Common myeloid progenitor, CD34-positive (primary cell): ENCODE measurements at regions not wholly inside any gene's neighbourhood (a gene's known extent, or its start where the extent isn't known, plus 50 kb on each side); places are given as distances from the start of the nearest gene placed in this dataset.

Source experiments
- CTCF ChIA-PET: fragments of 350-600 bp; sonication (Branson Sonifier 250); formaldehyde crosslinking; loops from one replicate; lab custom pipeline; 2021; ENCODE audit warnings: antibody characterized with exemption; lab: Charles Lee
- POLR2A ChIA-PET: fragments of 350-600 bp; sonication (Branson Sonifier 250); formaldehyde crosslinking; loops from one replicate; lab custom pipeline; 2021; ENCODE audit warnings: antibody characterized with exemption; lab: Charles Lee
- DNase-seq, 3 donors: peaks; one replicate each; pipeline versions ENCODE4 v3.0.0 to v3.0.0-alpha.2; 2013
- H3K27ac ChIP-seq, 2 experiments: 1 replicate in 1 of 2; 2 replicates in 1 of 2; pipeline ENCODE4 v1.7.0; 2013; ENCODE audit warnings: inconsistent platforms in 2 of 2, low read length in 2 of 2, mild to moderate bottlenecking in 2 of 2, low read depth in 1 of 2, moderate library complexity in 1 of 2; ENCODE audit not compliant: severe bottlenecking in 2 of 2, insufficient read depth in 1 of 2, poor library complexity in 1 of 2
- H3K27me3 ChIP-seq, 5 experiments: replicated peaks in 2 of 5; 1 replicate in 3 of 5; 2 replicates in 2 of 5; pipeline versions ENCODE4 v1.6.1 to v1.7.0; 2013; ENCODE audit warnings: low read length in 4 of 5, mild to moderate bottlenecking in 2 of 5, moderate library complexity in 2 of 5, inconsistent platforms in 1 of 5; ENCODE audit not compliant: insufficient read depth in 5 of 5, control insufficient read depth in 4 of 5
- H3K36me3 ChIP-seq, 4 experiments: 1 replicate in 2 of 4; 2 replicates in 2 of 4; pipeline versions ENCODE4 v1.6.1 to v1.7.0; 2013; ENCODE audit warnings: low read length in 3 of 4, control low read depth in 1 of 4, mild to moderate bottlenecking in 1 of 4; ENCODE audit not compliant: control insufficient read depth in 4 of 4, insufficient read depth in 4 of 4
- H3K4me1 ChIP-seq, 4 experiments: 1 replicate in 3 of 4; 2 replicates in 1 of 4; pipeline versions ENCODE4 v1.6.1 to v1.7.1; 2013; ENCODE audit warnings: low read length in 3 of 4, mild to moderate bottlenecking in 3 of 4, control low read depth in 1 of 4, inconsistent platforms in 1 of 4, moderate library complexity in 1 of 4; ENCODE audit not compliant: control insufficient read depth in 4 of 4, insufficient read depth in 4 of 4; ENCODE audit errors: control extremely low read depth in 1 of 4
- H3K4me3 ChIP-seq, 7 experiments: 1 replicate in 4 of 7; 2 replicates in 3 of 7; pipeline versions ENCODE4 v1.5.1 to v1.7.0; 2013; ENCODE audit warnings: mild to moderate bottlenecking in 7 of 7, low read length in 6 of 7, moderate library complexity in 6 of 7, inconsistent platforms in 2 of 7, low read depth in 2 of 7, control low read depth in 1 of 7; ENCODE audit not compliant: insufficient read depth in 4 of 7, control insufficient read depth in 1 of 7; ENCODE audit errors: extremely low read depth in 1 of 7
- H3K9me3 ChIP-seq, 5 experiments: 1 replicate in 4 of 5; 2 replicates in 1 of 5; pipeline versions ENCODE4 v1.6.1 to v1.7.1; 2013; ENCODE audit warnings: low read length in 4 of 5, mild to moderate bottlenecking in 2 of 5, inconsistent platforms in 1 of 5, low read depth in 1 of 5, moderate library complexity in 1 of 5; ENCODE audit not compliant: control insufficient read depth in 4 of 5, insufficient read depth in 2 of 5; ENCODE audit errors: control extremely low read depth in 1 of 5
- WGBS: methylation state at CpG from one replicate; pipeline ENCODE4 v1.1.5; 2013; ENCODE audit not compliant: insufficient coverage; 5-methylcytosine and 5-hydroxymethylcytosine counted together

- DNase-seq, result no peak
- no peaks in the 10 kb centered on the region for H3K27me3 ChIP-seq
- H3K36me3 ChIP-seq, result no peaks in the 10 kb centered on the region
- H3K4me1 ChIP-seq, result no peaks in the 10 kb centered on the region
- H3K27ac ChIP-seq, result no peak overlapping the region
- ChIA-PET CTCF (no interaction called here), POLR2A (no interaction called here)
- peaks cover 0 to 4% (median 0%) of the 10 kb centered on the region in 5 experiments for H3K9me3 ChIP-seq
- no peak overlapping the region for H3K4me3 ChIP-seq
Observed at GRCh38 chr18:28714498-28714897, 537.6 kb upstream of the CDH2 start.

GRCh38 chr18:28712796-28713425 lies 536.0 kb upstream of the CDH2 start:
- 83% methylated on average over 2 of the region's 4 CpGs for WGBS
- POLR2A ChIA-PET, result no interaction called here
- CTCF ChIA-PET, result interaction anchor here (1.2 kb wide), 1 partner anchor 13 kb away, joined by 3 read pairs; no protein-coding TSS in a partner anchor
- Histone ChIP-seq H3K9me3 (peaks cover 0 to 4% (median 0%) of the 10 kb centered on the region in 5 experiments), H3K27me3 (no peaks in the 10 kb centered on the region), H3K27ac (no peak overlapping the region), H3K4me1 (no peaks in the 10 kb centered on the region), H3K4me3 (no peak overlapping the region), H3K36me3 (no peaks in the 10 kb centered on the region)
- no peak for DNase-seq

- H3K4me3 ChIP-seq, result no peak overlapping the region
- H3K36me3 ChIP-seq, result no peaks in the 10 kb centered on the region
- H3K27me3 ChIP-seq, result no peaks in the 10 kb centered on the region
- H3K9me3 ChIP-seq, result peaks cover 0 to 2% (median 0%) of the 10 kb centered on the region in 5 experiments
- H3K4me1 ChIP-seq, result no peaks in the 10 kb centered on the region
- 83% methylated on average over 1 of the region's 1 CpG for WGBS
- ChIA-PET CTCF (interaction anchor here (1.2 kb wide), 1 partner anchor 12 kb away, joined by 3 read pairs; no protein-coding TSS in a partner anchor), POLR2A (no interaction called here)
- H3K27ac ChIP-seq, result no peak overlapping the region
- DNase-seq, result no peak
Observed at GRCh38 chr18:28712172-28712571, 535.2 kb upstream of the CDH2 start.

- no peaks in the 10 kb centered on the region for H3K27me3 ChIP-seq
- no peaks in the 10 kb centered on the region for H3K36me3 ChIP-seq
- ChIA-PET POLR2A (no interaction called here), CTCF (no interaction called here)
- WGBS, result no CpG with 5 or more reads among the region's 1 CpG
- no peak for DNase-seq
- H3K27ac ChIP-seq, result no peak overlapping the region
- no peaks in the 10 kb centered on the region for H3K4me1 ChIP-seq
- H3K4me3 ChIP-seq, result no peak overlapping the region
- H3K9me3 ChIP-seq, result no peaks in the 10 kb centered on the region
Observed at GRCh38 chr18:28711096-28711495, 534.2 kb upstream of the CDH2 start.

- Histone ChIP-seq H3K27me3 (no peaks in the 10 kb centered on the region), H3K4me3 (no peak overlapping the region), H3K27ac (no peak overlapping the region), H3K9me3 (no peaks in the 10 kb centered on the region), H3K36me3 (no peaks in the 10 kb centered on the region), H3K4me1 (no peaks in the 10 kb centered on the region)
- no peak for DNase-seq
- 88% methylated on average over 3 of the region's 4 CpGs for WGBS
- ChIA-PET CTCF (interaction anchor here (0.9 kb wide), 1 partner anchor 1268 kb away, joined by 3 read pairs; no protein-coding TSS in a partner anchor), POLR2A (no interaction called here)
Observed at GRCh38 chr18:28707006-28707405, 530.1 kb upstream of the CDH2 start.

- H3K27ac ChIP-seq, result no peak overlapping the region
- ChIA-PET CTCF (interaction anchor here (0.9 kb wide), 1 partner anchor 1267 kb away, joined by 3 read pairs; no protein-coding TSS in a partner anchor), POLR2A (no interaction called here)
- no peak for DNase-seq
- no peak overlapping the region for H3K4me3 ChIP-seq
- no peaks in the 10 kb centered on the region for H3K27me3 ChIP-seq
- H3K9me3 ChIP-seq, result no peaks in the 10 kb centered on the region
- 97% methylated on average over 3 of the region's 4 CpGs for WGBS
- H3K4me1 ChIP-seq, result no peaks in the 10 kb centered on the region
- H3K36me3 ChIP-seq, result no peaks in the 10 kb centered on the region
Observed at GRCh38 chr18:28706397-28706796, 529.5 kb upstream of the CDH2 start.

- ChIA-PET CTCF (no interaction called here), POLR2A (no interaction called here)
- Histone ChIP-seq H3K27me3 (no peaks in the 10 kb centered on the region), H3K4me3 (no peak overlapping the region), H3K36me3 (no peaks in the 10 kb centered on the region), H3K4me1 (no peaks in the 10 kb centered on the region), H3K27ac (no peak overlapping the region), H3K9me3 (no peaks in the 10 kb centered on the region)
- DNase-seq, result no peak
- 100% methylated on average over 1 of the region's 1 CpG for WGBS
Observed at GRCh38 chr18:28705482-28705881, 528.6 kb upstream of the CDH2 start.
